Left colon (tissue), 2 donors: ENCODE measurements at regions not wholly inside any gene's neighbourhood (a gene's known extent, or its start where the extent isn't known, plus 50 kb on each side); places are given as distances from the start of the nearest gene placed in this dataset.
"Not testable (repeated sequence)": the region's sequence is repeated elsewhere in the genome, so short reads cannot be mapped to it uniquely, and the experiment has no call there.

Source experiments
- ATAC-seq: fragments of 200-7000 bp; cut with Tn5 transposase; one replicate; pipeline ENCODE4 v1.9.1; 2020; ENCODE audit warnings: mild to moderate bottlenecking, moderate library complexity
- DNase-seq, 2 donors: peaks; one replicate each; pipeline ENCODE4 v3.0.0-alpha.2; 2020
- intact Hi-C, 2 donors: fragments of 100-400 bp; cut with DNase I in 1 of 2; cut with micrococcal nuclease in 1 of 2; formaldehyde crosslinking; loops; one replicate each; pipeline versions ENCODE4 v1.11.2 to v1.14.0; 2022; cut with DNase I, micrococcal nuclease
- donor health status: DM: no; HTN: no; CAD: no.
- donor health status: DM: yes; HTN: yes; CAD: no.

DNA sequence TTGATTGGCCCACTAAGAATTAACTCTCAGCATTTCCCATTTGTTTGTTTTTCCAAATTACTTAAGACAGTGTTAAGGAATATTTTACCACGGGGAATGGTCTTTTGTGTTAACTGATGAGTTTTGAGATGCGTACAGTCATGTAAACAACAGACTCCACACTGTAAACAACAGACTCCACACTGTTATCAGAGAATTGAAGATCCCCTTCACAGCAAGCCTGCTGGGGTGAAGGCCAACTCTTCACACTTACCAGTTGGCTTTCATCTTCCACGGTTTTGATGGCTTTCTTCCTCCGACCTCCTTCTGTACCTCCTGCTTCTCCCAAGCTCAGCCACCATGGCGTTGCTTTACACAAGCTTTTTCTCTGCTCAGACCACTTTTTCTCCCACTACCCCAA is 166.8 kb downstream of the TMEM200C start:
- ATAC-seq, result no peak
- no peak for DNase-seq
- intact Hi-C loops, result no loop called here

- no peak for ATAC-seq
- intact Hi-C loops, result no loop called here
- DNase-seq, result no peak
Observed at GRCh38 chr18:5726011-5726410, 169.3 kb downstream of the TMEM200C start.

- intact Hi-C loops, result no loop called here
Observed at GRCh38 chr18:5721924-5722323, 173.4 kb downstream of the TMEM200C start.

DNA sequence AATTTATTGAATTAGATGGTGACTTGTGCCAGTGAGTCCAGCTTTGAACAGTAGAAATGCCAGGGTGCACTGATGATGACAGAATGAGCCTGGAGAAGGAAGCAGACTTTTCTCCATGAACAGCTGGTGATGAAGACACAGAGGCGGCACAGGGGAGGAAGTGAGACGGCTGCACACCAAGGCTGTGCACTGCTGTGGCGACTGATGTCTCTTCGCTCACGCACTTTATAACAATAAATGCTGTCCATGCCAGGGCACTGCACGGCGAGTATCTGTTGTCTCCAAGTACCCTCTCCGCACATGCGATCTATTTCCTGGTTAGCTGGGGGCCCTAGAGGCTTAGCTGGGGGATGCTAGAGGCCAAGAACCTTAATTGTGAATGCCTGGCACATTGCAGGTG is 175.2 kb downstream of the TMEM200C start:
- intact Hi-C loops, result no loop called here
- ATAC-seq, result no peak
- no peak for DNase-seq

More at GRCh38 chr18:5721924-5722323, 173.4 kb downstream of the TMEM200C start:
- DNase-seq (no peak), ATAC-seq (no peak)

GRCh38 chr18:5717256-5717655 is 173.5 kb upstream of the EPB41L3 start:
- ATAC-seq (no peak), DNase-seq (no peak)
- intact Hi-C loops, result no loop called here

DNA sequence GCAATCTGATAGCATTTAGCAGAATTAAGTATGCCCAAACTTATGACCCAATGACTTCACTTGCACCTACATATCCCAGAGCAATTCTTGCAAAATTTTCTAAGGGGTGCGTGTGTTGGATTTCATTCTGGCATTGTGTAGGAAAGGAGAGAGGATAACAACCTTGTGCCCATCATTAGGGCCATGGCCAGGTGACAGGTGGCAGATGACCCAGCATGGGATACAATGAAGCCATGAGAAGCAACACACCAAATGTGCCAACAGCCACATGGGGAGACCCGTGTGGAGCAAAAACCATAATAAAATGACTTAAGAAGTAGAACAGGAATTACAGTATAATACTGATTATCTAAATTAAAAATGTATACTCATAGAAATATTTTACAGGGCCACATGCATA is 166.9 kb upstream of the EPB41L3 start:
- intact Hi-C loops, result no loop called here
- no peak for DNase-seq
- no peak for ATAC-seq

DNA sequence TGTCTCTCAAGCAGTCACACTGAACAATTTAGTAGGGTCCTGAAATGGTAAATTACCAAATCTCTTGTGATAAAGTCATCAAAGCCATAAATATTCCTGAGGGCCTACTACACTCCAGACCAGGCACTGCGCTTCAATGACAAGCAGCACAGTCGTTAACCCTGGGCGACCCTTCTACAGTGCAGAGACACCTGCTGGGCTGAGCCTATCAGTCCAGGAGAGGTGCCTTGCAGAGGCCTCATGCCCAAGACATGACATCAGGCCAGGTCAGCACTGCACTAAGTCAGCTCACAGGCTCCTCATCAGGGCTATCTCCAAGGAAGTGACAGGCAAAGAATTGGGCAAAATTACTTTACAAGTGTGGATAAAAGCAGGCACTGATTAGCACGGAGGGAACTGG is 166.4 kb upstream of the EPB41L3 start:
- DNase-seq (no peak), ATAC-seq (no peak)
- intact Hi-C loops, result no loop called here

GRCh38 chr18:5709476-5710095 is 165.8 kb upstream of the EPB41L3 start:
- intact Hi-C loops, result no loop called here
- ATAC-seq (no peak), DNase-seq (no peak)

DNA sequence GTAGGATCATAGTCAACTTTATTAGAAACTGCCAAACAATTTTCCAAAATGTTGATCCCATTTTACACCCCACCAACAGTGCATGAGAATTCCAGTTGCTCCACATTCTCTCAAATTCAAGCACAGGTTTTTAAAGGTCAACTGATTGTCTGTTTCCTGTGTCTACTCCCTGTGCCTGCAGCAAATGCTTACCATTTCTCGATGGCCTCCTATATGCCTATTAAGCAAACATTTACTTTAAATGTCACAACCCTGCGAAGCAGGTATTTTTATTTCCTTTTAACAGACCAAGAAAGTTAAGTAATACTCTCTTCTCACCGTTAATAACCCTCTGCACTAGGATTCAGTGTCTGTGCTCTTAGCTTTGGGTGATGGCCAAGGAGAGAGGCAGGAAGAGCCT is 163.8 kb upstream of the EPB41L3 start:
- ATAC-seq (no peak), DNase-seq (no peak)
- intact Hi-C loops, result no loop called here

DNA sequence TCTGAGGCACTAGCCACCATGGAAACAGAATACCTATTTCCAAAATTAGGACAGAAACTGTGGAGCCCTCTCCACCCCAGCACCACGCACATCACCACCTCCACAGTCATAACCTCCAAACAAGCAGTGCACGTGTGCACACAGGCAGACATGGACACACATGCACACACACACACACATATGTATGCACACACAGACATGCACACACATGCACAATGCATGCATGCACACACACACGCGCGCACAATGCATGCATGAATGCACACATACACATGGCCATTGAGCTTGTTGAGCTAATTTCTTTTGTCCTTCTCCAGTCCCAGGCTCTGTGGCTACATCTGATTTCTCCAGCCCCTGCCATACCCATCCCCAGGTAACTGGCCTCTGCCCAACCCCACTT is 161.6 kb upstream of the EPB41L3 start:
- ATAC-seq, result no peak
- no peak for DNase-seq
- intact Hi-C loops, result no loop called here

DNA sequence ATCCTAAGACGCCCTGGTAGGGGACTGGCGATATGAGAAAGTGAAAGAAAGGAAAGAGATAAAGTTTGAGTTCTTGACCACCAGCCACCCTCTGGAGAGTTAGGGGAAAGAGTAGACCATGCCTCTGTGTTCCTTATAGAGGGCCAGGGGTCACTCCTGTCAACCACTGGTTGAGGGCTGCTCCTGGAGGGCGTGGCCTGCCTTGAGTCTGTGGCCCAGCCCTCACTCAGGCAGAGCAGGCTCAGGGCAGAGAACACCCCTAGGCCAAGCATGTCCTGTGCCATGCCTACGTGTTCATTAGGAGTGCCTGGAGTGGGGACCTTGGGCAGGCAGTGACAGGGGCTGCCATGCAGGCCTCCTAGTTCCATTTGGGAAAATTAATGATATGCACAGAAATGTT is 161.1 kb upstream of the EPB41L3 start:
- intact Hi-C loops, result no loop called here
- DNase-seq (no peak), ATAC-seq (no peak)

DNA sequence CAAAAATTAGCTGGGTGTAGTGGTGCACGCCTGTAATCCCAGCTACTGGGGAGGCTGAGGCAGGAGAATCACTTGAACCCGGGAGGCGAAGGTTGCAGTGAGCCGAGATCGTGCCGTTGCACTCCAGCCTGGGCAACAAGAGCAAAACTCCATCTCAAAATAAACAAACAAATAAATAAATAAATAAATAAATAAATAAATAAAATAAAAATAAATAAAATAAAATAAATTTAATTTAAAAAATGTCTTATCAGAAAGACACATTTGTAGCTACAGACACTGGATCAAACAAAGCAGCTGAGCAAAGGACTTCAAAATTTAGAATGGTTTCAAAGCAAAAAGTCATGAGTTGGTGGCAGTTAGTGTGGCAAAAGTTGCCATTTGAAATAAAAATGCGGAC is 158.2 kb upstream of the EPB41L3 start:
- DNase-seq, intact Hi-C loops, ATAC-seq: not testable (repeated sequence)

GRCh38 chr18:5693699-5694294 is 150.0 kb upstream of the EPB41L3 start:
- intact Hi-C loops, result no loop called here
- DNase-seq (no peak), ATAC-seq (no peak)

- intact Hi-C loops, result no loop called here
- DNase-seq, result no peak
- no peak for ATAC-seq
Observed at GRCh38 chr18:5678779-5679406, 135.1 kb upstream of the EPB41L3 start.

DNA sequence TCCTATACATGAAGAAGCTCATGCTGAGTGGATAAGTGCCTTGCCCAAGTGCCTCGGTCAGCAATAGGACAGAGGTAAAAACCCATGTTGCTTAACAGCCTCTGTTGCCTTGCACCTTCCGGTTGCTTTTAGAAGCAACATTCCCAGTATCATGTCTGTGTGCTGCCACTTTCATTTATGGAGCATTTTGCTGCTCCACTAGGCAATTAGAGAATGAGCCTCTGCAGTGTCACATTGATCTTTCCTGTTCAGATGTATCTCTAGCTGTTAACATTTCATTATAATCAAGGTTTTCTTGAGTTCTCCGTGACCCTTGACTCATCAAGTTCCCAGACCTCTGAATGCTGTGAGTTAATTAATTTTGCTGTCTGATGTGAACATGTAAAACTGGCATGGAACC is 134.5 kb upstream of the EPB41L3 start:
- ATAC-seq (no peak), DNase-seq (no peak)
- intact Hi-C loops, result no loop called here

DNA sequence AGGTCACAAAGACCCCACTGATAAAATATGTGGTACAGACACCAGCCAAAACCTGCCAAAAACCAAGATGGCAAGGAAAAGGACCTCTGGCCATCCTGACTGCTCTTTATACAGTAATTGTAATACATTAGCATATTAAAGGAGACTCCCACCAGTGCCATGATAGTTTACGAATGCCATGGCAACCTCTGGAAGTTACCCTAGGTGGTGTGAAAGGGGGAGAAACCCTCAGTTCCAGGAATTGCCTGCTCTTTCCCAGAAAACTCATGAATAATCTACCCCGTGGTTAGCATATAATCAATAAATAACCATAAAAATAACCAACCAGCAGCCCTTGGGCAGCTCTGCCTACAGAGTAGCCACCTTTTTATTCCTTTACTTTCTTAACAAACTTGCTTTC is 129.8 kb upstream of the EPB41L3 start:
- no peak for DNase-seq
- ATAC-seq, result no peak
- intact Hi-C loops, result no loop called here

- DNase-seq, result no peak
- intact Hi-C loops, result no loop called here
- no peak for ATAC-seq
Observed at GRCh38 chr18:5669585-5669984, 125.8 kb upstream of the EPB41L3 start.

DNA sequence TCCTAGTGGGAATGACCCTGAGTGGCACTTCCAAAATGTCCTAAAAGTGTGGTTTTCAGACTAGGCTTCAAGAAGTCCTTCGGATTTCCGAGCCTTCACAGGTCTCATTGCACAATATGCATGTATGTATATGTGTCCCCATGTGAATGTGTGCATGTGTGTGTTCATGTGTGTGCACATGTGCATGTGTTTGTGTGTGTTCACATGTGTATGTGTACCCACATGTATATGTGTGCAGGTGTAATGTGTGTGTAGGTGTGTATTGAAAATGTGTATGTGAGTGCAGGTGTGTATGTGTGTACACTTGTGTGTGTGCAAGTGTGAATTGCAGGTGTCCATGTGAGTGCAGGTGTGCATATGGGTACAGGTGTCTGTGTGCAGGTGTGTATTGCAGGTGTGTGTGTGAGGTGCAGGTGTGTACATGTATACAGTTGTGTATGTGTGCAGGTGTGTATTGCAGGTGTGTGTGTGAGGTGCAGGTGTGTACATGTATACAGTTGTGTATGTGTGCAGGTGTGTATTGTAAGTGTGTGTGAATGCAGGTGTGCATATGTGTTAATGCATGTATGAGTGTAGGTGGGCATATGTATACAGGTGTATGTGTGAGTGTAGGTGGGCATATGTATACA is 124.4 kb upstream of the EPB41L3 start:
- intact Hi-C loops, result no loop called here
- DNase-seq (no peak), ATAC-seq (no peak)

DNA sequence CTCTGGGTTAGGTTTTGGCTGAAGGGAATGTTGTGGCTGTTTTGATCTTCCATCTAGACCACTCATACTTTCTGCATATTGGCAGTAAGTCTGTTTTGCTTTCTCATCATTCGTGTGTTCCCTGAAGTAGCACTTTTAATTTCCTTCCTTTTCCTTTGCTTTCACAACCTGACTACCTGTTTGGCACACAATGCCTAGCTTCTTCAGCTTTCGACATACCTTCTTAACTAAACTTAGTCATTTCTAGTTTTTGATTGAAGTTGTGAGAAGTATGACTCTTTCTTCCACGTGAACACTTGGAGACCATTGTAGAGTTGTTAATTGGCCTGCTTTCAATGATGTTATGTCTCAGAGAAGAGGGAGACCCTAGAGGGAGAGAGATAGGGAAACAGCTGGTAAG is 123.6 kb upstream of the EPB41L3 start:
- ATAC-seq (no peak), DNase-seq (no peak)
- intact Hi-C loops, result no loop called here

GRCh38 chr18:5662586-5663090 is 118.8 kb upstream of the EPB41L3 start:
- no peak for ATAC-seq
- intact Hi-C loops, result no loop called here
- DNase-seq, result no peak
